NCI-H2081 (cell line): ENCODE measurements at regions not wholly inside any gene's neighbourhood (a gene's known extent, or its start where the extent isn't known, plus 50 kb on each side); places are given as distances from the start of the nearest gene placed in this dataset.
A peak's percentile ranks its signal among the peaks of the same experiment; 100 is the strongest.

Source experiments
- DNase-seq, 2 experiments: peaks; one replicate each; lab custom pipeline; 2025; lab: John Stamatoyannopoulos, UW

DNA sequence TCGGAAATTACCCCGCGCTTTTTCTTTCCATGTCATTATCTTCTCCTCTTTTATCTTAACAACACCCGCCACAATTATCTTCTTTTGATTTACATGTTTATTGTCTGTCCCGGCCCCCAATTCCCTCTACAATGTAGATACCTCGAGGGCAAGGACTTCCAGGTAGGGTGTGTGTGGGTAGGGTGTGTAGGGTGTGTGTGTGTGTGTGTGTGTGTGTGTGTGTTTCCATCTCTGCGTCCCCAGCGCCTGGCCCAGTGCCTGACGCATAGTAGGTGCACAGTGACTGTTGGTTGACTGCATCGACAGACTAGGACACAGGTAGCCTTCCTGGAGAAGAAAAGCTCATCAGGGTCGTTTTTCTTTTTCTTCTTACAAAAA, 103.1 kb downstream of the UCHL1 start:
- peak in 1 of 2 experiments; percentile 53 for DNase-seq

DNA sequence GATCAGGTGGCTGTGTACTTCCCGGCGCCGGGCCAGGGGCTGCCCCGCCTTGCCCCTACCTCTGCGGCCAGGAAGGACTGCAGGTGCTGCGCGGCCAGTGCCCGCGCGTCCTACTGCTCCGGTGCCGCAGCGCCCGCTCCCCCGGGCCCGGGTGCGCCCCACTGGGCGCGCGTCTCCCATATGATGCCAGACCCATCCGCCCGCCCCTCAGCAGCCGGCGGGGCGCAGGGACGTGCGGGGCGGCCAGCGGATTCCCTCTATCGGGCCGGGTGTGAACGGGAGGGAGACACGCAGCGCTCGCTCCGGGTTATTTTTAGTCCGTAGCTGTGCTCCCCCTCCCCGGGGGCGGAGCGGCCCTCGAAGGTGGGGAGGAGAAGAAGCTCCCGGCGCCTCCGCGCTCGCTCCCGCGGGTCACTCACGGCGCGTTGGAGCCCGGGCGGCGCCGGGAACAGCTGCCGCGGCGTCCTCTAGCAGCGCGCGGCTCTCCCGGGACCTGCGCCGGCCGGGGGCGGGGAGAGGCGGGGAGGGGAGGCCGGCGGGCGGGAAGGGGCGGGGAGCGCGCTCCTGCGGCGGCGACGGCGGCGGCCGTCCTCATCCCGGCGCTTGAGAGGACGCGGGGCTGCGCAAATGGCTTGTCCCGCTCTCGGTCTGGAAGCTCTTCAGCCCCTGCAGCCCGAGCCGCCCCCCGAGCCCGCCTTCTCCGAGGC, 103.6 kb downstream of the UCHL1 start:
- DNase-seq, result peak; percentile 84

DNA sequence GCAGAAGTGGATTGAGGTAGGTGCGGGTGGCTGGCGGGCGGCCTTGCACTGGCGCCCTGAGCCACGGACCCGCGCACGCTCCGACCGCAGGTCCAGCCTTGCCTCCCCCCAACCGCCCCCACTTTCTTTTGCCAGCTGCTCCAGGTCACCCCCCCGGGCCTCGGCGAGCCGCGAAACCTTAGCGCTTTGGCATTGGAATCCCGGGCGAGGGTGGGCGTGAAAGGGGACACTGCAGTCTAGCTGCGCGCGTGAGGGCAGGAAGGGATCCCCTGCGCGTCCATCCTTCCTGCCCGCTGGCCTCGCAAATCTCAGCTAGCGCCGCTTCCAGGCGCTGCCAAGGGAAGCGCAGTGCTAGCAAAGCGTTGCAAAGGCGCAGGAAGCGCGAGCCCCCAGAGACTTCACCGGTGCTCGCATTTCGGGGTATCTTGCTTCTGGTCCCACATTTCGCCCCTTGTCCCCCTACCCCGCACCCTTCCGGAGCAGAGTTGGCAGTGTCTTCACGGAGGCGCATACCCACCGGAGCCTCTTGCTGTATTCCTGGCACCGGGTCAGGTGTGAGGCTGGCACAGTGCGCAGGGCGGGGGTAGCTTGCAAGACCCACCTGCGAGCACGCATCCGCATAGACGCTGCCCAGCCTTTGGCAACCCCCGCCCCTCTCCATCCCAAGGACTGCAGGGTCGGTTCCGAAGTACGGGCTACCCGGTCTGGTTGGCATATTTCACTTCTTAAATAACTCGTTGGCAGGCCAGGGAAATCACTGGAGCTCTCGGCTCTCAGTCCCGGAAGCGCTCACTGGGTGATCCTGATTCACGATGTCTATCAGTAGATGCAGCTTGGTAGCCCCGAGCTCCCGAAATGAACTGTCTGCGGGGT, 104.4 kb downstream of the UCHL1 start:
- peak; percentile 60 to 76 for DNase-seq

DNA sequence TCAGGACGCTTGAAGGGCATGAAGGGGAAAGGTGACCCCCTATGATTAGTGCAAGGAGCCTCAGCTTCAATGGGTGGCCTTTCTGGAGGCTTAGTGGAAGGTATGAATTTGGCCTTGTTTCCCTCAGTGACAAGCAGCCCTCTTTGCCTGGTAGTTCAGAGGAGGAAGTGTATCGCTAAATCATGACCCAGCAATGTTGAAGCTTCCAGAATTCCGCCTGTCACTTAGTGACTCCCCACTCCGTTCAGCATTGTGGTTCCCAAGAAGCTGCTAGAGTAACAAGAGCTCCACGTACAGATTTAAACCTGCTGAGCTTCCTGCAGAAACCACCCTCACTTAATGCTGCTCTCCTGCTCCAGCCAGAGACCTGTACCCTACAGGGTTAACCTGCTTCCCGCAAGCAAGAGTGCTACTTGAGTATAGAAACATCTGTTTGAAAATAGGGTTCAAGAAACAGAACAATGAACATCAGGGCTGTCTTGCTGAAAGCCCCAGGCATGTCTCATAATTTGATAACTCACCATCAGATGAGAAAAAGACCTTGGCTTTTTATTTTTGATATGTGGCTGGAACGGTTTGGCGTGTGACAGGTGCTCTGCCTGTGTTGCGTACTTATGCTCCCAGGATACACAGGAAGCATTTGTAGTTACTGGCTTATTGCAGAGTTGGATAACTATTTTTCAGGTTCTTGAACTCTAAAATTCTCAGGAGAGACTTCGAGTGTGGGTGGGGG, 105.2 kb downstream of the UCHL1 start:
- DNase-seq, result peak; percentile 11 to 41

DNA sequence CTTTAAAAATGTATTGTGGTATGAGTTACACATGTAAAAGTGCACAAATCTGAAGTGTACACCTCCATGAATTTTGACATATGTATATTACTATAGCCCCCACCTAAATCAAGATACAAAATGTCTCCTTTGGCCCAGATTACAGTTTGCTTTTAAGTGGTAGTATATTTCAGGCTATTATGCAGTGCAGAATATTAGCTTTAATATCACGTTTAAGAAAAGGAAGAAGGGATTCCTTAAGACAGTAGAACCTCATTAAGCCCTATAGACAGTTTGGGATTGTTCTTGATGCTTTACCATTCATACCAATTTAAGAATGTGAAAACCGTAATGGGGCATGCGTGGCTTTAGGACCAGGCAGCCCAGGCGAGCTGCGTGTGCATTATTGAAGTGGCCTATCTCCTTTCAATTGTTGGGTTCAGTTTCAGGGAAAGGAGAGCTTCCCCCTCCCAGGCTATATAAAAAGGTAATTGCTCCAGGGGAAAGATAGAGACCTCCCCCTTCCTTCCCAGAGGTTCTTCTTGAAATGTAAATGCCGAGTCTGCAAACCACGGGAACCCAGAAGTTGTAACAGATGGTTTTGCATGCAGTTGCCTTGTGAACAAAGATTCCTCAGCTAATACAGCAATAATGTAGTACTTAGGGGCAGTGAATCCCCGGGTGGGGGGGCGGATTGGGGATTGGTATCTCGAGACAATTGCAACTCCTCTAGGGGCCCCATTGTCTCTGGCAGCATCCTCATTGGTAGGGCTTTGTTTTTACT, 106.1 kb downstream of the UCHL1 start:
- DNase-seq, result no peak

DNA sequence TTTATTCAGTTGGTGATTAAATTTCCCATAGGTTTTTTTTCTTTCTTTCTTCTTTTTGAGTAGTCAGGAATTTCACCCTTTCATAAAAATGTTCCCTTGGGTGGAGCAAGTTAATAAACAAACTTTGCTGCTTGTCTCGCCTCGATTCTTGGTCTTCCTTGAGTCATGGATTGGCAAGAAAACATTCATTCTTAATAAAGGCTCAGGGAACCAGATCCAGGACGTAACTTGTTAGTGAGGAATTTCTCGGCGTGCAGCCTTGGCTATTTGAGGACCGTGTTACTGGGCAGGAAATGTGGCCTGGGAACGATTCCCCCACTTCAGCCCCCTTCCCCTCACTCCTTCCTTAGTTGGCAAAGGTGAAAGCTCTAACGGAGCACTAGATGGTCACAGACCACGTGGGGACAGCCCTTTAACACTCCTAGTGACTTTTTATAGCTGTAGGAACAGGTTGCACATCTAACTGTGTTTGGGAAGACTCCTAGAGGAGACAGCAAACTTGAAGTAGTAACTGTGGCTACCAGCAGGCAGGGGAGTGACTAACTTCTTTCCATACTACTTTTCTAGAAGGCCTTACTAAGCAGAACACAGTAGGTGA, 106.8 kb downstream of the UCHL1 start:
- no peak for DNase-seq

DNA sequence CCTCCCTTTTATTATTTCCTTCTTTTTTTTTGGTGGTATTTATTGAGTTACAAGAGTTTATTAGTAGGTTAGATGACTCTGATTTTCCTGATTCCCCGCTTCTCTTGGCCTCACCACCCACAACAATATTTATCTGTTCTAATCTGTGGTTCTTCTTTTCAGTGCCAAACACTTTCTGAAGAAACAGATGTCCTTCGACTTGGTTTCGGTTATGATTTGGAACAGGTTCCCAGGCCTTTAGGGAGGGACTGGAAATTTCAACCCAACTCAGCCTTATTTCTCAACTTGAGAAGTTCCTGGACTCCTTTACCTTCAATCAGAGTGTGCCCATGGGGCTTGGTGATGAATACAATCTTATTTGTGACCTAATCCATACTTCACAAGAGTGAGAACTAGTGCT, 108.1 kb downstream of the UCHL1 start:
- no peak for DNase-seq

DNA sequence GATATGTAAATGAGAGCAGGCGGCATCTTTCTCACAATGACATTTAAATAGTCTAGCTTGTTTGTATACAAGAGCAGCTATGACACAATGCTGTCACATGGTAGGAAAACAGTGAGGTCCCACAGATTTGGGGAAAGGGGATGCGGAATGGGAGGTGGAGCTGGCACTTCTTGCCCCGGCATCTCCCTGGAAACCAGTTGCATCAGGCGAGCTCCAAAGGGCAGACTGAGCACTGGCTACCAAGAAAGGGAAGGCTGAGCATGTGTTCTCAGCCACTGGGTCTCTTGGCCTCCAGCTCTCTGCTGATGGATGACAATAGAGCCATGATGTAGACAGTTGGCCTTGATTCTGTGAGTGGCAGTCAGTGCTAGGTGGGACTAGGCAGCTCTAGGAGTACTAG, 109.0 kb downstream of the UCHL1 start:
- no peak for DNase-seq

DNA sequence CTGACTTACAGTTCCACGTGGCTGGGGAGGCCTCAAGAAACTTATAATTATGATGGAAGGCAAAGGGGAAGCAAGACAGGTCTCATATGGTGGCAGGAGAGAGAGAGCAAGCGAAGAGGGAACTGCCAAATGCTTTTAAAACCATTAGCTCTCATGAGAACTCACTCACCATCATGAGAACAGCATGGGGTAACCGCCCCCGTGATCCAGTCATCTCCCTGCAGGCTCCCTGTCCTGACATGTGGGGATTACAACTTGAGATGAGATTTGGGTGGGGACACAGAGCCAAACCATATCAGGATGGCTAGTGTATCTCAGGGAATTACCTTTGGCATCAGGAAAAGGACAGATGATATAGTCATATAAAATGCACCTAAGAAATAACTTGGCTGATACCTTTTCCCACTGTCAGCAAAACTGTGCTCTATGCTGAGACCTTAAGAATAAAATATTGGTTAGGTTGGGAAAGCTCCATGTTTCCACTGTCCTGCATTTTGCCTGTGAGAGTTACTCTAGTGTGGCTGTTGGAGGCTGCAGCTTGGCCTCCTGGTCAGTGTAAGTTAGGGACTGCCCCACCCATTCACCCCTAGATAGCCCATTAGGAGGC, 110.3 kb downstream of the UCHL1 start:
- DNase-seq, result no peak

DNA sequence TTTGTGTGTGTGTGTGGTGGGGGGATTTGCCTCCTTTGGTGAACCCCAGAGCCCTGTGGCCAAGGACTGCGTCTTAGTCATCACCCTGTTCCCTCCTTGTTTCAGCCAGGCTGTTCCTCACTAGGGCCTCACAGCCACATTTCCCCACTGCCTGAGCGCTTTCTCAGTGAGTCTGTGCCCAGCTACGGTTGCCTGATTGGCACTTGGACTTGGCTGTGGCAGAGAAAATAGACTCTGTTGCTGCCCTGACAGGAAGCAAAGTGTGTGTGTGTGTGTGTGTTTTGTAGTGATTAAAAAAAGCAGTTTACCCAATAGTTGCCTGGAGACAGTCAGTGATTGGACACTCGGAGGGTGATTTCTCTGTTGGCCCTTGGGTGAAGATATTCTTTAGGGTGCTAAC, 113.0 kb downstream of the UCHL1 start:
- DNase-seq, result peak; percentile 73 to 88

DNA sequence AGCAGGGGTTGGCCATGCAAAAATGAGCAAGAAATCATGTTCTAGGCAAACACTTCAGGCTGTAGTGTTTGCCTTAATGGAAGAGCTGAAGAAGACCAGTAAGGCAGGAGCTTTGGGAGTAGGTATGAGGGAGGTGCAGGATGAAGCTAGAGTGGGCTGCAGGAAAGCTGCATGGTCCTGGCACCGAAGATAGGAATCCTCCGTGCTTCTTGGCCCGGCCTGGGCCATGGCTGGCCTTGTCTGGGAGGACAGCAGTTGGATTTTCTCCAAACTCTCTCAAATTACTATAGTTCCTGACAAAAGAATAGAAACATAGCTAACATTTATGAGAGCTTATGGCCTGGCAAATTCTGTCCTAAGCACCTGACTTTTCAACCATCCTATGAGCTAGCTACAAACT, 116.5 kb downstream of the UCHL1 start:
- DNase-seq, result no peak

DNA sequence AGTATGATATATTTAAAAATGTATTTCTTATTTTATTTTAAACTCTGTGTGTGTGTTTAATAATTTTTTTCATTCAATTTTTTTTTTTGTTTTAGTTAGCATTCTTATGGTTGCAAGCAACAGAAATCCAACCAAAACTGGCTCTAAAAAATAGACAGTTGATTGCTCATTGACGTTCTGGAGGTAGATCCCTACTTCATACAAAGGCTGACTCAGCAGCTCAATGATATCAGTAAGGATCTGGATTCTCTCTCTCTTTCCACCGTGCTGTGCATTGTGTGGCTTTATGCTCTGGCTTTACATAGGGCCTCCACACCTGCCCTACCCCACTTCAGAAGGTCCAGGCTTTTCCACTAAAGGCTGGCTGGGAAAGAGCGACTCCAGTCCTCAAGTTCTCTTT, 117.8 kb downstream of the UCHL1 start:
- DNase-seq, result no peak

DNA sequence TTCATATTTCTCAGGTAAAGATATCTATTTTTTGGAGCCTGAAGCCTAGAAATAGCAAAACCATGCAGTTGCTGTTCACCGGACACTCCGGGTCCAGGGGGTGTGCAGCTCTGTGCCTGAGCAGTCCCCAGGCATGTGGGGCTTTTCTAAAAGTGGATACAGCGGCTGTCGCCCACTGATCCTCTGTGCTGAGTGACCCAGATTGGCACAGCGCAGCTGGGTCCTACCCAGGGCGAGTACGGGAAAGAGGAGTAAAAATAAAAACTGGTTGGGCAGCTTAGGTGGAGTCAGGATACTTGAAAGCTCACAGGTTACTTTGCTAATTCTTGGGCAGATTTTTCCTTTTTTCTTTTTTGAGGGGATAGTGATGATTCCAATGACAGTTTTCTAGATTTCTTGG, 118.8 kb downstream of the UCHL1 start:
- no peak for DNase-seq

DNA sequence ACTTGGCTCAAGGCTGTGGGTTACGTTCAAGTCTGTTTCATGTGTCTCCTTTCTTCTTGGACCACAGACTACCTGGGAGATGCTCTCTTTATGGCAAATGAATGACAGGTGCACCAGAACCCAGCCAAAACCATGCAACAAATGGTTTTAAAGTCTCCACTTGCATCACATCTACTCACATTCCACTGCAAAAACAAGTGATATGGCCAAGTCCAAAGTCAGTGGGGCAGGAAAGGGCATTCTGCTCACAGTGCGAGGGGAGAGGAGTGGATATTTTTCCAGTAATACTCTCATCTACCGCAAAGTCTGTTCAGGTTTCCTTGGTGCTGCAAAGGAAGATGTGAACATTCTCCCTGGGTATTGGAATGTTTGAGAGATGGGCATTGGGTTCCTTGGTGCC, 120.5 kb downstream of the UCHL1 start:
- no peak for DNase-seq

DNA sequence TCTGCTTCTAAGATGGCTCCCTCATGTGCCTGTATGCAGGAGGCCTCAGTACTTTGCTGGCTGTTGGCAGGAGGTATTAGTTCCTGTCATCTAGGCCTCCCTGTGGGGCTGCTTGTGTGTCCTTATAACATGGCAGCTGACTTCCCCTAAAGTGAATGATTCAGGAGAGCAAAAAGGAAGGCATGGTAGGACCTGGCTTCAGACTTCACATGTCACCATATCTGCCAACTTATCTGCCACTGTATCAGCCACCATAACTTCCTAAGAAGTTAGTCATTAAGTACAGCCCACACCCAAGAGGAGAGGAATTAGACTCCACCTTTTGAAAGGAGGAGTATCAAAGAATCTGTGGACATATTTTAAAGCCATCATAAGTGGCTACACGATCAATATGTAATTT, 122.5 kb downstream of the UCHL1 start:
- no peak for DNase-seq

DNA sequence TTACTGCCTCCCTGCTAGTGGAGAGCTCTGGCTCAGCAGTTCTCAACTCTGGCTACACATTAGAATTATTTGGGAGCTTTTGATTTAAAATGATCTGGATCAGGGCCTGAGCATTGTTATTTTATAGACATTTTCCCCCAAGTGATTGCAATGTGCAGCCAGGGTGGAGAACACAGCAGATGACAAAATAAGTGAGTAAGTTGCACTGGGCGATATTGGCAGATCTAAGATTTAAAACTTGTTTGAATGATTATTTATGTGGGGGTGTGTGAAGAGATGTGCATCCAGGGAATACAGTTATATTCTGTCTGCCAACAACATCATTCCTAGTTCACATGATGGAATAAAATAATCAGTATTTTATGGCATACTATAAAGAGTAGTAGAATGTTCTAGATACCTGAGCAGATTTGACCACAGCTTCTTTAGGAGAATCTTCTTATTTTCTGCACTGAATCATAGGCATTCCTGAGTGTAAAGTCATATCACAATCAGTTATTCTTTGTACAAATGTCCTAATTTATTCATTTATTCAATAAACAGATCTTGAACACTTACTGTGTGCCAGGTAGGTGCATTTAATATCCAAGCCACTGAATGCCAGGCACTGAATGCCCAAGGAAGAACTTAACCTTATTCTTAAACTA, 123.9 kb downstream of the UCHL1 start:
- DNase-seq, result no peak

DNA sequence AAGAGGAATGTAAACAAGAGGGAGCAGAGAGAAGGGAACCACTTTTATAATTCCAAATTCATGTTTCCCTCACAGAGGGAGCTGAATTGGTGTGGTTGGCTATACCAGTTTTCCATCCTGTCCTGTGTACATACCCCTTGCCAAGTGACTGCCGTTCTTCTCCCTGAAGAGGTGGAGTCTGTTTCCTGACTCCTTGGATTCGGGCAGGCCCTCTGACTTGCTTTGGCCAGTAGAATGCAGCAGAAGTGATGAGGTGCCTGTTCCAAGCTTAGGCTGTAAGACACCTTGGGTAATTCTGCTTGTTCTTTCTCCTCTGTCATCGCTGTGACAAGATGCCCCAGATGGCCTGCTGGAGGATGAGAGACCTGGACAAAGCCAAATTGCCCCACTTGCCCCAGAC, 124.7 kb downstream of the UCHL1 start:
- DNase-seq, result no peak

DNA sequence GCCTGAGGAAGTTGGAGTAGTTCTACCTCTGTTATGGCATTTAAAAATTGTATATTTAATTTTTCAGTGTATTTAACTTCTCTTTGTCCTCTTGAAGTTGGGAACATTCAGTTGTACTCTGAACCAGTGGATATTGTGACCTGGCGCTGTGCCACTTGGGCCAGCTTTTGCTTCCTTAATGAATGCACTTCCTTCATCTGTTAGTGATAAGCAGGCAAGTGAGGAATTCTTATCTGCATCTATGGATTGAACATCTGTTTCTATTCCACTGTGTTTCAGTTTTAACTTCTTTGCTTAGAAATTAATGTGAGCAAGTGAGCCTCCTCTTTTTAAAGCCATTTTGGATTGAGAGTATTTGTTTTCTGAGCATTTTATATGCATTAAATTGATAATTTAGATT, 128.3 kb downstream of the UCHL1 start:
- no peak for DNase-seq

DNA sequence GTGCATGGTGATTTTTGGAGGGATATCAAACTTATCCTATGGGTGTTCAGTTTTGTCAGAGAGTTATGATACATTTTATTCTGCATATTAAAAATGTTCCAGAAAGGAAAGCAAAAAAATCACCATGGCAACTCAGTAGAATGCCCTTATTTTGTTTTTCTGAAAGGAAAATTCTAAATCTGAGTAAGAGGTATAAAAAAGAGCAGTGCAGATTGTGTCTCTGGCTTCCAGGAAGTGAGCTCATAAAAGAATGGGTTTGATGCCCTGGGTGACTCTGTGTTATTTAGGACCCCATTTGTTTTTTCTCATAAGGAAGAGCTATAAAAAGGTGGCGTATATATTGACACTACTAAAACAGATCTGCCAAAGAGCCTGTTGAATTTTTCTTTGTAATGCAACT, 128.8 kb downstream of the UCHL1 start:
- no peak for DNase-seq

DNA sequence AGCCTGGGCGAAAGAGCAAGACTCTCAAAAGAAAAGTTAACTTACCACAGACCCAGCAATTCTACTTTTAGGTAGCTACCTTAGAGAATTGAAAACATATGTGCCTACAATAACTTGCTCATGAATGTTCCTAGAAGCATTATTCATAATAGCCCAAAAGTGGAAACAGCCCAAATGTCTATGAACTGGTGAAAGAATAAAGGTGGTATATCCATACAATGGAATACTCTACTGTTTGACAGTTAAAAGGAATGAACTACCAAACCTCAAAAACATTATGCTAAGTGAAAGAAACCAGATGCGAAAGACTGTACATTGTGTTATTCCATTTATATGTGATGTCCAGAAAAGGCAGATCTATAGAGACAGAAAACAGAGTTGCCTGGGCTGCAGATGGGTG, 131.4 kb downstream of the UCHL1 start:
- DNase-seq, result no peak

DNA sequence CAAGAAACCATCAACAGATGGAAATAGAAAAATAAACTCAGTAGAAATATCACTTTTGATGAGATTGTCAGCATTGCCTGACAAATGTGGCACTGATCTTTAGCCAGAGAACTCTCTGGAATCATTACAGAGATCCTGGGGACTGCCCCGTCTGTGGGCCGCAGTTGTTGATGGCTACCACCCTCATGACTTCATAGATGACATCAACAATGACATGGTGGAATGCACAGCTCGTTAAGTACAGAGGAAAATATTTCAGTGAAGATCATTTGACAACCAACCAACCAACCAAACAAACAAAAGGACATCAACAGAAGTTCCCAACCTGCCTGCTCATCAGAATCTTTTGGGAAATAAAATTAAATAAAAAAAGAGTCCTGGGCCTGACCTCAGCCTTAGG, 132.6 kb downstream of the UCHL1 start:
- DNase-seq, result no peak
